Uterus (tissue), 2 donors: ENCODE measurements at regions not wholly inside any gene's neighbourhood (a gene's known extent, or its start where the extent isn't known, plus 50 kb on each side); places are given as distances from the start of the nearest gene placed in this dataset.

Source experiments
- CTCF ChIP-seq, 4 experiments: fragments of 200-600 bp in 2 of 4; fragments of 450-650 bp in 2 of 4; sonication (generic) in 2 of 4; IDR thresholded peaks; one replicate each; pipeline ENCODE4 v1.5.1; 2016 to 2019; ENCODE audit warnings: antibody characterized with exemption in 4 of 4, mild to moderate bottlenecking in 2 of 4, moderate library complexity in 1 of 4
- POLR2A ChIP-seq, 2 donors: fragments of 450-650 bp; IDR thresholded peaks; one replicate each; pipeline ENCODE4 v1.6.1; 2016; ENCODE audit warnings: antibody characterized with exemption in 2 of 2, mild to moderate bottlenecking in 1 of 2, moderate library complexity in 1 of 2

- TF ChIP-seq CTCF (IDR thresholded peaks at IDR 0.05) (no peak), POLR2A (IDR thresholded peaks at IDR 0.05) (no peak)
These were observed 1009.5 kb downstream of the NAALADL2 start for GRCh38 chr3:175868626-175869025.
